SK-N-SH treated with all-trans-retinoic acid at 6 μM for 48 hours (cell line): ENCODE measurements at regions not wholly inside any gene's neighbourhood (a gene's known extent, or its start where the extent isn't known, plus 50 kb on each side); places are given as distances from the start of the nearest gene placed in this dataset.

ENCODE experiments used
- ATAC-seq: fragments of 200-7000 bp; cut with Tn5 transposase; 3 replicates; pipeline ENCODE4 v1.9.1; 2020; ENCODE audit warnings: mild to moderate bottlenecking, moderate library complexity
- ARNTL ChIP-seq: fragments of 450-650 bp; formaldehyde crosslinking; IDR thresholded peaks from 2 replicates; pipeline ENCODE4 v1.5.0; 2020; ENCODE audit warnings: low read depth, mild to moderate bottlenecking, moderate library complexity, borderline replicate concordance
- BACH2 ChIP-seq: fragments of 250-450 bp; sonication (Bioruptor Pico); IDR thresholded peaks from 2 replicates; pipeline ENCODE4 v1.9.0; 2021; ENCODE audit warnings: mild to moderate bottlenecking, borderline replicate concordance
- CREB5 ChIP-seq: fragments of 250-450 bp; sonication (Bioruptor Pico); IDR thresholded peaks from 2 replicates; pipeline ENCODE4 v1.5.1; 2020; ENCODE audit warnings: low read depth, mild to moderate bottlenecking, moderate library complexity
- CSDC2 ChIP-seq: fragments of 250-450 bp; sonication (Bioruptor Pico); IDR thresholded peaks from 2 replicates; pipeline ENCODE4 v1.5.0; 2020; ENCODE audit warnings: mild to moderate bottlenecking, moderate library complexity
- CSRNP3 ChIP-seq: fragments of 250-450 bp; sonication (Bioruptor Pico); IDR thresholded peaks from 2 replicates; pipeline ENCODE4 v1.5.1; 2021; ENCODE audit warnings: mild to moderate bottlenecking, moderate library complexity
- ESRRG ChIP-seq: fragments of 250-450 bp; sonication (Bioruptor Pico); IDR thresholded peaks from 2 replicates; pipeline ENCODE4 v1.6.1; 2021; ENCODE audit warnings: mild to moderate bottlenecking
- GLIS3 ChIP-seq: fragments of 250-450 bp; sonication (Bioruptor Pico); IDR thresholded peaks from 2 replicates; pipeline ENCODE4 v1.5.0; 2020; ENCODE audit warnings: mild to moderate bottlenecking, moderate library complexity
- ISL1 ChIP-seq: fragments of 250-450 bp; sonication (Bioruptor Pico); IDR thresholded peaks from 2 replicates; pipeline ENCODE4 v2.1.2; 2022; ENCODE audit warnings: mild to moderate bottlenecking, moderate library complexity
- OSR1 ChIP-seq: fragments of 250-450 bp; sonication (Bioruptor Pico); IDR thresholded peaks from 2 replicates; pipeline ENCODE4 v1.8.0; 2022; ENCODE audit warnings: moderate library complexity, mild to moderate bottlenecking, inconsistent platforms
- PATZ1 ChIP-seq: fragments of 250-450 bp; sonication (Bioruptor Pico); IDR thresholded peaks from 2 replicates; pipeline ENCODE4 v1.8.0; 2020; ENCODE audit warnings: mild to moderate bottlenecking, moderate library complexity, borderline replicate concordance
- POU6F1 ChIP-seq: fragments of 250-450 bp; sonication (Bioruptor Pico); IDR thresholded peaks from 2 replicates; pipeline ENCODE4 v1.8.0; 2021; ENCODE audit warnings: low read depth, mild to moderate bottlenecking, moderate library complexity, borderline replicate concordance
- PPARA ChIP-seq: fragments of 250-450 bp; sonication (Bioruptor Pico); IDR thresholded peaks from 2 replicates; pipeline ENCODE4 v1.5.0; 2020; ENCODE audit warnings: mild to moderate bottlenecking, borderline replicate concordance
- RARB ChIP-seq: fragments of 250-450 bp; sonication (Bioruptor Pico); IDR thresholded peaks from 2 replicates; pipeline ENCODE4 v1.8.0; 2021; ENCODE audit warnings: mild to moderate bottlenecking, moderate library complexity
- SNAI2 ChIP-seq: fragments of 250-450 bp; sonication (Bioruptor Pico); IDR thresholded peaks from 2 replicates; pipeline ENCODE4 v1.5.0; 2020; ENCODE audit warnings: mild to moderate bottlenecking, moderate library complexity
- TCF4 ChIP-seq: fragments of 250-450 bp; sonication (Bioruptor Pico); IDR thresholded peaks from 2 replicates; pipeline ENCODE4 v1.8.0; 2021; ENCODE audit warnings: mild to moderate bottlenecking, moderate library complexity, borderline replicate concordance
- ZC3H10 ChIP-seq: fragments of 250-450 bp; sonication (Bioruptor Pico); IDR thresholded peaks from 2 replicates; pipeline ENCODE4 v1.5.1; 2021; ENCODE audit warnings: mild to moderate bottlenecking, moderate library complexity
- ZFP3 ChIP-seq: fragments of 250-450 bp; sonication (Bioruptor Pico); IDR thresholded peaks from 2 replicates; pipeline ENCODE4 v1.5.0; 2020; ENCODE audit warnings: mild to moderate bottlenecking, moderate library complexity
- ZFP30 ChIP-seq: fragments of 450-650 bp; formaldehyde crosslinking; IDR thresholded peaks from 2 replicates; pipeline ENCODE4 v1.5.0; 2022; ENCODE audit warnings: mild to moderate bottlenecking, moderate library complexity
- ZNF565 ChIP-seq: fragments of 450-650 bp; formaldehyde crosslinking; conservative IDR thresholded peaks from 2 replicates; pipeline ENCODE4 v1.5.0; 2020; ENCODE audit warnings: low read depth, mild to moderate bottlenecking, moderate library complexity
- ZNF70 ChIP-seq: fragments of 450-650 bp; formaldehyde crosslinking; IDR thresholded peaks from 2 replicates; pipeline ENCODE4 v1.5.0; 2020; ENCODE audit warnings: mild to moderate bottlenecking, moderate library complexity
- ZNF8 ChIP-seq: fragments of 450-650 bp; formaldehyde crosslinking; IDR thresholded peaks from 2 replicates; pipeline ENCODE4 v1.5.0; 2020; ENCODE audit warnings: mild to moderate bottlenecking, moderate library complexity

- no peak for TF ChIP-seq CREB5
- TF ChIP-seq CSDC2 (CRISPR knock-in tag), result no peak
- TF ChIP-seq RARB (CRISPR knock-in tag), result no peak
- TF ChIP-seq ZNF8 (CRISPR knock-in tag), result no peak
- TF ChIP-seq, all 23 proteins: peak for 0
Observed at GRCh38 chr14:101027966-101028365, 124.4 kb upstream of the RTL1 start (continued).

GRCh38 chr14:101028971-101029667 is 125.6 kb upstream of the RTL1 start:
- TF ChIP-seq ISL1 (CRISPR knock-in tag) (no peak), ZNF565 (CRISPR knock-in tag) (no peak), ZFP30 (CRISPR knock-in tag) (no peak), ZNF8 (CRISPR knock-in tag) (no peak), PPARA (no peak), TCF4 (no peak), ESRRG (CRISPR knock-in tag) (no peak), BACH2 (CRISPR knock-in tag) (no peak), ZC3H10 (CRISPR knock-in tag) (no peak), CSRNP3 (CRISPR knock-in tag) (no peak), ARNTL (CRISPR knock-in tag) (no peak), PATZ1 (no peak), CSDC2 (CRISPR knock-in tag) (no peak), ZNF70 (CRISPR knock-in tag) (no peak), ZFP3 (no peak), RARB (CRISPR knock-in tag) (no peak), POU6F1 (no peak), GLIS3 (CRISPR knock-in tag) (no peak), OSR1 (CRISPR knock-in tag) (no peak)

GRCh38 chr14:101029668-101030290 is 126.3 kb upstream of the RTL1 start:
- no peak for TF ChIP-seq ZNF565 (CRISPR knock-in tag)
- no peak for TF ChIP-seq ZFP30 (CRISPR knock-in tag)
- no peak for TF ChIP-seq ZNF8 (CRISPR knock-in tag)
- TF ChIP-seq RARB (CRISPR knock-in tag), result no peak
- no peak for TF ChIP-seq PATZ1
- TF ChIP-seq SNAI2 (CRISPR knock-in tag), result no peak
- no peak for TF ChIP-seq ZFP3
- TF ChIP-seq ZC3H10 (CRISPR knock-in tag), result no peak
- TF ChIP-seq CREB5, result no peak
- no peak for TF ChIP-seq PPARA
- TF ChIP-seq ZNF70 (CRISPR knock-in tag), result no peak
- TF ChIP-seq CSDC2 (CRISPR knock-in tag), result no peak
- no peak for TF ChIP-seq ISL1 (CRISPR knock-in tag)
- TF ChIP-seq OSR1 (CRISPR knock-in tag), result no peak
- TF ChIP-seq ESRRG (CRISPR knock-in tag), result no peak
- TF ChIP-seq, all 23 proteins: peak for 0
- ATAC-seq, result no peak

More at GRCh38 chr14:101028971-101029667, 125.6 kb upstream of the RTL1 start:
- no peak for ATAC-seq
